H1 (cell line): ENCODE measurements at regions not wholly inside any gene's neighbourhood (a gene's known extent, or its start where the extent isn't known, plus 50 kb on each side); places are given as distances from the start of the nearest gene placed in this dataset.

ENCODE experiments used
- BACH1 ChIP-seq: IDR thresholded peaks from 2 replicates; pipeline ENCODE4 v1.6.1; 2012; ENCODE audit warnings: low read length, improper control_type of control experiment
- BRCA1 ChIP-seq: IDR thresholded peaks from 2 replicates; pipeline ENCODE4 v1.6.1; 2012; ENCODE audit warnings: low read depth, low read length, improper control_type of control experiment
- CBX5 ChIP-seq: fragments of 300-800, 300-1000 bp; sonication (generic); IDR thresholded peaks from 2 replicates; pipeline ENCODE4 v1.7.1; 2016; ENCODE audit warnings: antibody characterized with exemption, low read length, low read depth
- CBX8 ChIP-seq: fragments of 300-800, 300-1000 bp; sonication (generic); IDR thresholded peaks from 2 replicates; pipeline ENCODE4 v1.7.1; 2016; ENCODE audit warnings: low read depth, low read length, borderline replicate concordance
- CHD1 ChIP-seq: IDR thresholded peaks from 2 replicates; pipeline ENCODE4 v1.6.1; 2012; ENCODE audit warnings: low read depth, low read length, improper control_type of control experiment
- EZH2 ChIP-seq: fragments of 200-600 bp; sonication (generic); IDR thresholded peaks from 2 replicates; pipeline ENCODE4 v1.7.1; 2012; ENCODE audit warnings: low read depth, mild to moderate bottlenecking, moderate library complexity, low read length, inconsistent platforms; ENCODE audit not compliant: severe bottlenecking
- GTF2F1 ChIP-seq: IDR thresholded peaks from 2 replicates; pipeline ENCODE4 v1.6.1; 2012; ENCODE audit warnings: low read depth, low read length, improper control_type of control experiment, borderline replicate concordance
- HDAC6 ChIP-seq: IDR thresholded peaks from one replicate; pipeline ENCODE4 v1.7.1; 2012; ENCODE audit warnings: low read depth, mild to moderate bottlenecking, inconsistent platforms, low read length, moderate library complexity
- JUN ChIP-seq: IDR thresholded peaks from 2 replicates; pipeline ENCODE4 v1.6.1; 2011; ENCODE audit warnings: low read depth, mild to moderate bottlenecking, improper control_type of control experiment, low read length
- KDM1A ChIP-seq: fragments of 200-600, 300-600 bp; sonication (generic); IDR thresholded peaks from 2 replicates; pipeline ENCODE4 v1.7.1; 2016; ENCODE audit warnings: mild to moderate bottlenecking, low read length, borderline replicate concordance
- KDM4A ChIP-seq: IDR thresholded peaks from one replicate; pipeline ENCODE4 v1.7.1; 2012; ENCODE audit warnings: low read depth, mild to moderate bottlenecking, moderate library complexity, low read length, inconsistent platforms; ENCODE audit not compliant: severe bottlenecking
- PHF8 ChIP-seq: fragments of 200-600 bp; sonication (generic); conservative IDR thresholded peaks from 2 replicates; pipeline ENCODE4 v1.7.1; 2012; ENCODE audit warnings: low read depth, mild to moderate bottlenecking, inconsistent platforms, low read length, moderate library complexity
- POLR2AphosphoS5 ChIP-seq: IDR thresholded peaks from 2 replicates; pipeline ENCODE4 v1.6.1; 2011; ENCODE audit warnings: low read depth, low read length
- POU5F1 ChIP-seq: IDR thresholded peaks from 2 replicates; pipeline ENCODE4 v1.6.1; 2011; ENCODE audit warnings: low read depth, mild to moderate bottlenecking, low read length, moderate library complexity
- RAD21 ChIP-seq, 2 experiments: IDR thresholded peaks in 1 of 2; conservative IDR thresholded peaks in 1 of 2; 2 replicates each; pipeline ENCODE4 v1.6.1; 2011; ENCODE audit warnings: low read depth in 2 of 2, low read length in 2 of 2, improper control_type of control experiment in 1 of 2, inconsistent platforms in 1 of 2, mild to moderate bottlenecking in 1 of 2, moderate library complexity in 1 of 2
- RBBP5 ChIP-seq: IDR thresholded peaks from 2 replicates; pipeline ENCODE4 v1.7.1; 2012; ENCODE audit warnings: low read depth, mild to moderate bottlenecking, inconsistent platforms, low read length, moderate library complexity, borderline replicate concordance
- RXRA ChIP-seq: IDR thresholded peaks from 2 replicates; pipeline ENCODE4 v1.6.1; 2011; ENCODE audit warnings: low read depth, mild to moderate bottlenecking, low read length, moderate library complexity; ENCODE audit not compliant: insufficient read depth
- SP2 ChIP-seq: IDR thresholded peaks from 2 replicates; pipeline ENCODE4 v1.6.1; 2012; ENCODE audit warnings: mild to moderate bottlenecking, low read length, inconsistent platforms
- TAF1 ChIP-seq: IDR thresholded peaks from 2 replicates; pipeline ENCODE4 v1.6.1; 2011; ENCODE audit warnings: mild to moderate bottlenecking, low read depth, low read length
- TBP ChIP-seq: IDR thresholded peaks from 2 replicates; pipeline ENCODE4 v1.6.1; 2011; ENCODE audit warnings: low read depth, low read length, improper control_type of control experiment
- TCF12 ChIP-seq: IDR thresholded peaks from 2 replicates; pipeline ENCODE4 v1.6.1; 2011; ENCODE audit warnings: low read depth, mild to moderate bottlenecking, low read length
- YY1 ChIP-seq: IDR thresholded peaks from 2 replicates; pipeline ENCODE4 v1.6.1; 2011; ENCODE audit warnings: low read depth, mild to moderate bottlenecking, low read length
- TF ChIP-seq, protein P1 (sequence below): IDR thresholded peaks from 2 replicates; pipeline ENCODE4 v1.6.1; 2011; ENCODE audit warnings: low read depth, mild to moderate bottlenecking, low read length; ENCODE audit not compliant: insufficient read depth

GRCh38 chr4:182143822-182144625 is 99.2 kb upstream of the TENM3 start (continued):
- TF ChIP-seq KDM1A (0 out of 2 replicates have a peak, but pooled peaks have one; percentile 15), TCF12 (no peak), PHF8 (peak; percentile 69), BRCA1 (peak; percentile 21; the same call in 1 of the 2 replicates), YY1 (no peak), HDAC6 (no peak), KDM4A (no peak), TAF1 (peak; percentile 72), SP2 (no peak), CBX5 (no peak), POU5F1 (no peak), JUN (no peak), EZH2 (no peak), TBP (peak; percentile 56; the same call in 1 of the 2 replicates), POLR2AphosphoS5 (peak; percentile 85), BACH1 (peak; percentile 37; the same call in 1 of the 2 replicates), RAD21 (IDR thresholded peaks at IDR 0.05 in 1 of 2, conservative IDR thresholded peaks at IDR 0.05 in 1 of 2; ENCODE audit: low read depth in 2 of 2, low read length in 2 of 2) (no peak; a peak in 1 of 4 replicates), RXRA (no peak), GTF2F1 (peak; percentile 58; the same call in 1 of the 2 replicates), CBX8 (no peak), RBBP5 (peak; percentile 94), CHD1 (peak; percentile 73; the same call in 1 of the 2 replicates)
- TF ChIP-seq, protein P1, sequence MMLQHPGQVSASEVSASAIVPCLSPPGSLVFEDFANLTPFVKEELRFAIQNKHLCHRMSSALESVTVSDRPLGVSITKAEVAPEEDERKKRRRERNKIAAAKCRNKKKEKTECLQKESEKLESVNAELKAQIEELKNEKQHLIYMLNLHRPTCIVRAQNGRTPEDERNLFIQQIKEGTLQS = no peak
